IPS-15b (cell line): ENCODE measurements at regions not wholly inside any gene's neighbourhood (a gene's known extent, or its start where the extent isn't known, plus 50 kb on each side); places are given as distances from the start of the nearest gene placed in this dataset.

ENCODE experiments used
- H3K27me3 ChIP-seq: one replicate; pipeline ENCODE4 v1.6.1; 2013; ENCODE audit warnings: low read length; ENCODE audit not compliant: control insufficient read depth, insufficient read depth
- H3K36me3 ChIP-seq: one replicate; pipeline ENCODE4 v1.6.1; 2013; ENCODE audit warnings: low read length; ENCODE audit not compliant: control insufficient read depth, insufficient read depth
- H3K4me1 ChIP-seq: one replicate; pipeline ENCODE4 v1.6.1; 2013; ENCODE audit warnings: mild to moderate bottlenecking, low read length; ENCODE audit not compliant: control insufficient read depth, insufficient read depth
- H3K4me3 ChIP-seq: one replicate; pipeline ENCODE4 v1.5.1; 2013; ENCODE audit warnings: low read depth, low read length
- H3K9ac ChIP-seq: one replicate; pipeline ENCODE4 v1.6.1; 2013; ENCODE audit warnings: low read depth, mild to moderate bottlenecking, low read length
- H3K9me3 ChIP-seq: one replicate; pipeline ENCODE4 v1.6.1; 2013; ENCODE audit warnings: mild to moderate bottlenecking, low read length; ENCODE audit not compliant: control insufficient read depth, insufficient read depth

DNA sequence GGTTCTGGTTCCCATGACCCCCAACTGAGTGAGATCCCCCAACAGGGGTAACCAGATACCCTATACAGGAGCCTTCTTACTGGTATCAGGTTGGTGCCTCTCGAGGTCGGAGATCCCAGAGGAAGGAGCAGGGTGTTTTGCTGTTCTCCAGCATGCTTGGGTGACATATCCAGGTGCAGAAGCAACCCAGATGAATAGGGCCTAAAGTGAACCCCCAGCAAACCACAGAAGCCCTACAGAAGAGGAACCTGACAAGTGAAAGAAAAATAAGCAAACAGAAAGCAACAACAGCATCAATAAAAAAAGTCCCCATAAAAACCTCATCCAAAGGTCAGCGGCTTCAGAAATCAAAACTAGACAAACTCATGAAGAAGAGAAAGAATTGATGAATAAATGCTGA lies 633.4 kb upstream of the CXADR start:
- Histone ChIP-seq H3K4me1 (no peaks in the 10 kb centered on the region), H3K9me3 (no peaks in the 10 kb centered on the region), H3K4me3 (no peak overlapping the region), H3K9ac (no peak overlapping the region), H3K36me3 (no peaks in the 10 kb centered on the region), H3K27me3 (no peaks in the 10 kb centered on the region)

DNA sequence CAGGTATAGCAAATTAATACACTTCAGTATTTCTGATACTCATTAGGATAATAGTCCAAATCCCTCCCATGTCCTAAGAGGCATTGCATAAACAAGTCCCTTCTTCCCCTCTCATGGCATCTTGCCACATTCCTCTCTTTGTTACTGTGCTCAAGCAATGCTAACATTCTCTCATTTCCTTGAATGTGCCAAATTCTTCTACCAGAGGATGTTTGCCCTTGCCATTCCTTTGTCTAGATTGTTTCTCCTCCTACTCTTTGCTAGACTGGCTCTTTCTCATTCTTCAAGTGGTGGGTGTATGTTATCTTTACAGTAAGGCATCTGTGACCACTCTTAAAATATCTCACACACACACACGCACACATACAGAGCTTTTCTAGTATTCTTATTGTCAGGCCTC lies 621.0 kb upstream of the CXADR start:
- Histone ChIP-seq H3K4me1 (no peaks in the 10 kb centered on the region), H3K9ac (no peak overlapping the region), H3K4me3 (no peak overlapping the region), H3K36me3 (no peaks in the 10 kb centered on the region), H3K27me3 (no peaks in the 10 kb centered on the region), H3K9me3 (no peaks in the 10 kb centered on the region)

DNA sequence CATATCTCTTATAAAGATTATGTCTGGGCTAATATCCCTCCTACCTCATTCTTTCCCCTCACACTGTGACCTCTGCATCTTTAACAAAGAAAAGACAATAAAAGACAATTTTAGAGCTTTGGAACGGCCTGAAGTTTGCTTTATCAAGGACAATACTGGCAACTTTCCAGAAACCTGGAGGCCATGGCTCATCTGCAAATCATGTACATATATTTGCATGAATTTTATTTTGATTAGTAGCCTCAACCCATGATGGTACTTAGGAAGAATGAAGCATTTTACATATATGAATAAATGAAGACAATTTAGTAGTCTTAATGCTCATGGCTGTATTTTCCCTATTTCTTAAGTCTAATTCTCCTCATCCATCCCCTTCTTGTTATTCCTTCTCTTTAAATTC lies 612.2 kb upstream of the CXADR start:
- Histone ChIP-seq H3K4me3 (no peak overlapping the region), H3K9ac (no peak overlapping the region), H3K4me1 (no peaks in the 10 kb centered on the region), H3K36me3 (no peaks in the 10 kb centered on the region), H3K9me3 (no peaks in the 10 kb centered on the region), H3K27me3 (no peaks in the 10 kb centered on the region)

DNA sequence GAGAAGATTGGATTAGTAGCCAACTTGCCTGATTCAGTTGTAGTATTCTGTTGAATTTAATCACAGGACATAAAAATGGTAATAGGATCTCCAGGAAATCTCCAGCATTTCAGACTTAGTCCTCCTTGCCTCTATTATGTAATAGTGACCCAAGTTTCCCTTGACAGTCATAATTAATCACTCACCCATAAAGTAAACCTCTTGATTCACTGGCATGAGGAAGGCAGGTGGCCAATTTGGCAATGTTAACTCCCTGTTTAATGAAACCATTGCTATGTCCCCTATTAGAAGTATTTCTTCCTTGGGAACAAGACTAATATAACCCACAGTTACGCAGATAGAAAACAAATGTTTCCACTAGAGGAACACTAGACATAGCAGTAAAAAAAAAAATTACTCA lies 604.8 kb upstream of the CXADR start:
- Histone ChIP-seq H3K9ac (no peak overlapping the region), H3K4me3 (no peak overlapping the region), H3K36me3 (no peaks in the 10 kb centered on the region), H3K9me3 (no peaks in the 10 kb centered on the region), H3K4me1 (no peaks in the 10 kb centered on the region), H3K27me3 (no peaks in the 10 kb centered on the region)

DNA sequence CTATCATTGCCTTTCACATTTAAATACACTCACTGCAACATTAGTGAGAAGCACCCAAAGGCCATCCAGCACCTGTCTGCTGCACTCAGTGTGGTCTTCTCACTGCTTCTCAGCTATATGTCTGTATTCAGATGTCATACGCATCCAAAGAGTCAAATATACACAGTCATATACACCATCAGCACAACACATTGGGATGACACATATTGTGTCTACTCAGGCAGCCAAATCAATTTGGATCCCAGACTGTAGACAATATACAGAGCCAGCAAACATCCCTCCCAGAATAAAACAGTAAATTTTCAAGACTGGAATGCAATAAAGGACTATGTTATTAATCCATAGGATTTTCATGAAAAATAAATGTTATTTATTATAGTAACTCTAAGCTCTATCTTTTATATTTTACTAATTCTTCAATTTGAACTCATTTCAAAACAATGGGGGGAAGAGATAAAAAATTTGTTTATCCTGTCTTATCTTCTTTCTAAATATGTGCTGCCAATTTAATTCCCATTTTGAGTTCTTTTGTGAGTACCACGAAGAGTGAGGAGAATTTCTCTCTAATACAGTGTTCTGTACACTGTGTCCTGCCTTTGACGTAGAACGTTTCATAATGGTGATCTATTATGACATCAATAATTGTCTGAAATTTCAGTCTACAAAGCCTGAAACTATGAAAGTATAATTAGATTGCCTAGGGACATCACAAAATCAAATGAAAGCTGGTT lies 602.2 kb upstream of the CXADR start:
- H3K27me3 ChIP-seq: no peaks in the 10 kb centered on the region
- H3K4me1 ChIP-seq: no peaks in the 10 kb centered on the region
- no peaks in the 10 kb centered on the region for H3K36me3 ChIP-seq
- H3K4me3 ChIP-seq: no peak overlapping the region
- H3K9me3 ChIP-seq: no peaks in the 10 kb centered on the region
- no peak overlapping the region for H3K9ac ChIP-seq

DNA sequence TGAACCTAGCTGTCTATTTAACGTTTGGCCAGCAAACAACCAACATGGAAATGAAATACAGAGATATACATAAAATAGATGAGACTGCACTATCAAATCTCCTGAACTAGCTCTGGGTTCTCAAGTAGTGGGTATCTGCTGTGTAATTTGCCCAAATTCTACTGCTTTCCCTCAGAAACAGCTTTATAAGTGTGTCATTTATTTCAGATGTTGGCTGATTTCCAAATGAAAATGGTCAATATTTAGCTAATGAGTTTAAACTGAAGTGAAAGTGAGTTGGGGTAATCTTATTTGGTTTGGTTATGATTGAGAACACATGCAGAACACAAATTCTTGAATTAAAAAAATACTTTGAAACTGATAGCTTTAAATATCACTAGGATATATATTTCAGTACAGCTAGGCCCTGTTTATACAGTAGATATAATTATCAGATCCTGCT lies 601.7 kb upstream of the CXADR start:
- no peak overlapping the region for H3K4me3 ChIP-seq
- H3K27me3 ChIP-seq: no peaks in the 10 kb centered on the region
- H3K9ac ChIP-seq: no peak overlapping the region
- H3K9me3 ChIP-seq: no peaks in the 10 kb centered on the region
- H3K4me1 ChIP-seq: no peaks in the 10 kb centered on the region
- H3K36me3 ChIP-seq: no peaks in the 10 kb centered on the region

DNA sequence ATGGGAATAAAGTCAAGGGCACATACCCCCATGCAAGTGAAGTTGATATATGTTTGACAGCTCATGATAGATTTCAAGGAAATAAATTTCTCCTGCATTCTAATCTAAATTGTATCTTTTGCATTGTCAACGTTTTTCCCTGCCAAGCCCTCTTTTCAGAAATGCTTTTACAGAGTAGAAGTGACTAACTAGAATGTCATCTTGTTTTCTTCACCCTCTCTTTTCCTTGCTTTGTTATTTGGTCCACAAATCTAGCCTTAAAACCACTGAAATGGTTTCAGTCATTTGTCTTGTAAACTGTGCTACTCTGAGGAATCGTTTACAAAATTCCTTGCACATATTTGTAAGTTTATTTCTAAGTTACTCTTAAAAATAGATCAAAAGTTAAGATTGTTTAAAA lies 600.8 kb upstream of the CXADR start:
- Histone ChIP-seq H3K4me3 (no peak overlapping the region), H3K36me3 (no peaks in the 10 kb centered on the region), H3K4me1 (no peaks in the 10 kb centered on the region), H3K9me3 (no peaks in the 10 kb centered on the region), H3K27me3 (no peaks in the 10 kb centered on the region), H3K9ac (no peak overlapping the region)

DNA sequence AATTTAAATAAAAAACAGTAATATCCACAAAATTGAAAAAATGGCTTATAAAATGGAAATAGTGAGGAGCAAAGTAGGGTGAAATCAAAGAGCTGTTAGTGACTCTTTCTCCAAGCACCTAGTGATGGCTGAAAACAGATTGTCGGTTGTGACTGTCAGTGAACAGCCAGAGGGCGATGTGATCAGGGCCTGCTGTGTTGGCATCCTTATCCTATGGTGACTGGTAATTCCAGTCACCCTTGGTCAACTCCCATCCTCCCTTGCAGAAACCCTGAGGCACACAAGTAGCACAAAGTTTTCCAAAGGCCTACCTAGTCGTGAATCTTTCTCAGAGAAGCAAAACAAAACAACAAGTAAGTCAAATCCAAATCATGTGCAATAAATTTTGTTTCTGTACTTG lies 599.8 kb upstream of the CXADR start:
- no peak overlapping the region for H3K4me3 ChIP-seq
- H3K4me1 ChIP-seq: no peaks in the 10 kb centered on the region
- H3K9ac ChIP-seq: no peak overlapping the region
- H3K27me3 ChIP-seq: no peaks in the 10 kb centered on the region
- H3K9me3 ChIP-seq: no peaks in the 10 kb centered on the region
- no peaks in the 10 kb centered on the region for H3K36me3 ChIP-seq

DNA sequence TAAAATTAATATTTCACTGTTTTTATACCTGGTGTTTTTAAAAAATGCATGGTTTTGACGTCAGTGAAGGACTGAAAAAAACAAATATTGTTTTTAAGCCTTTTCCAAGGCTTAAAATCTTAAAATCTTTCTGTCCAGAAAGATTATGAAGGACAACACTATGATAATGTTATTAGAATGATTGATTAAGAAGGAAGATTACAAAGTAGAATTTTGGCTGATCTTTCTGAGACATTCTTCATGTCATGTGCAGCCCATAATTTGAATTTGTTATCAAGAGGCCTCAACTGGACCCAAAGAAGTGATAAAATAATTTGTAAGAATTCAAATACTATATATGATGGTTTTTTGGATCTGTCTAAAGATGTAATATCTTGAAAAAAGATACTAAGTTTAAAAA lies 584.4 kb upstream of the CXADR start:
- no peak overlapping the region for H3K9ac ChIP-seq
- H3K4me1 ChIP-seq: peaks cover 5% of the 10 kb centered on the region
- no peaks in the 10 kb centered on the region for H3K36me3 ChIP-seq
- H3K4me3 ChIP-seq: no peak overlapping the region
- H3K9me3 ChIP-seq: no peaks in the 10 kb centered on the region
- H3K27me3 ChIP-seq: no peaks in the 10 kb centered on the region

DNA sequence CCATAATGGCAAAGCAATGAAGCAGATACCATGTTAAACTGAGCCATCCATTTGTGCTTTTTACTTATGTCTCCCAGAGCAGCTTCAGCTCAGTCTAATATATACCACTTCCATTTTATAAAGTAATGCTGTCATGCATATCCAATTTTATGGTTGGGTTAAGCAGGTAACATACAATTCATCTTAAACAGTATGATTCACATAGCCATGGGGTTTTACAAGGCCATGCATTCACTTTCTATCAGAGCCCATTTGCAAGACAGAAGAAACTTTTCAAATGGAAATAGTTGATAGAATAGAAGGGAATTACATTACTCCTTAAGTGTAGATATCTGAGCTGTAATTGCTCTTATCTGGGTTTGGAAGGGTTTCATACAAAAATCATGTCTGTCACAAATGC lies 580.5 kb upstream of the CXADR start:
- H3K9me3 ChIP-seq: no peaks in the 10 kb centered on the region
- no peaks in the 10 kb centered on the region for H3K36me3 ChIP-seq
- H3K4me3 ChIP-seq: no peak overlapping the region
- no peak overlapping the region for H3K9ac ChIP-seq
- H3K27me3 ChIP-seq: no peaks in the 10 kb centered on the region
- H3K4me1 ChIP-seq: peaks cover 5% of the 10 kb centered on the region

DNA sequence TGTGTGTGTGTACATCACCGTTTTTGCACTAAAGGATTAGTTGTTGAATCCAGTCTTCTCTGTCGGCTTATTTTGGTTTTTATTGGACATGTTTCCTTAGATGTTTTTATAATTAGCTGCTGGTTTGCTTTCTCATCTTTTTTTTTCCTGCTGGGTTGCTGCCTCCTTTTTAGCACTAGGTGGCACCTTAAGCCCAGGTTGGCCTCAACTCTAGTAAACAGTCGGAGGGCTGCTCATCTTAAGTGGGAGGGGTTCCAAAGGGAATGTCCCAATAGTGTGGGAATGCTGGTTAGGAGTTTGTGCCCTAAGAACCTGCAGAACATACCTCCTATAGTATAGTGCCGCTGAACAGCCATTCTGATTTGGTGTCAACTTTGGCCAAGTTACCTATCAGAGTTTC lies 570.1 kb upstream of the CXADR start:
- no peaks in the 10 kb centered on the region for H3K4me1 ChIP-seq
- H3K9me3 ChIP-seq: no peaks in the 10 kb centered on the region
- no peaks in the 10 kb centered on the region for H3K36me3 ChIP-seq
- H3K27me3 ChIP-seq: no peaks in the 10 kb centered on the region
- no peak overlapping the region for H3K4me3 ChIP-seq
- H3K9ac ChIP-seq: no peak overlapping the region

DNA sequence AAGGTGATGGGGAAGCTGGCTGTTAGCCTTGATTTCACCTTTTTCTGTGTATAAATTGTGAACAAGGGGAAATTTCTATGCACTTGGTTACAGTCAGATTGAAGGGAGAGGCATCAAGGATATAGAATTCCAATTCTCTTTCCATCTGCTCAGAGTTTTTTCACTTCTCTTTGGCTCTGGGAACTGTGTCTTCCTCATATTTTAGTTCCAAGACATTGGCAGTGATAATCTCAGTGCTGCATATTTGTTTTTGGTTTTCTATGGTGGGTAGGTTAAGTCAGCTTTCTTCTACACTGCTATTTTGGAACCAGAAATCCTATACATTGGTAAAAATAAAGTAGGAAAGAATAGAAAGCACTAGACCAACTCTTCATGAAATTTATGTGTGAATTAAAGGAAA lies 569.6 kb upstream of the CXADR start:
- Histone ChIP-seq H3K27me3 (no peaks in the 10 kb centered on the region), H3K9ac (no peak overlapping the region), H3K9me3 (no peaks in the 10 kb centered on the region), H3K36me3 (no peaks in the 10 kb centered on the region), H3K4me1 (no peaks in the 10 kb centered on the region), H3K4me3 (no peak overlapping the region)
